HFF-Myc (cell line): ENCODE measurements at regions not wholly inside any gene's neighbourhood (a gene's known extent, or its start where the extent isn't known, plus 50 kb on each side); places are given as distances from the start of the nearest gene placed in this dataset.
A peak's percentile ranks its signal among the peaks of the same experiment; 100 is the strongest.
"Not testable (repeated sequence)": the region's sequence is repeated elsewhere in the genome, so short reads cannot be mapped to it uniquely, and the experiment has no call there.

Source experiments
- DNase-seq: peaks from one replicate; pipeline ENCODE4 v3.0.0-alpha.2; 2011; ENCODE audit warnings: low read depth; ENCODE audit errors: extremely low read depth
- H3K4me3 ChIP-seq: replicated peaks from 2 replicates; pipeline ENCODE4 v1.5.1; 2011; ENCODE audit warnings: low read depth, mild to moderate bottlenecking, control low read depth, low read length
- TF ChIP-seq, protein P1 (sequence below): IDR thresholded peaks from 2 replicates; pipeline ENCODE4 v1.5.1; 2012; ENCODE audit warnings: mild to moderate bottlenecking, low read depth, low read length, control low read depth; ENCODE audit errors: missing control alignments

- DNase-seq: no peak
- TF ChIP-seq, protein P1, sequence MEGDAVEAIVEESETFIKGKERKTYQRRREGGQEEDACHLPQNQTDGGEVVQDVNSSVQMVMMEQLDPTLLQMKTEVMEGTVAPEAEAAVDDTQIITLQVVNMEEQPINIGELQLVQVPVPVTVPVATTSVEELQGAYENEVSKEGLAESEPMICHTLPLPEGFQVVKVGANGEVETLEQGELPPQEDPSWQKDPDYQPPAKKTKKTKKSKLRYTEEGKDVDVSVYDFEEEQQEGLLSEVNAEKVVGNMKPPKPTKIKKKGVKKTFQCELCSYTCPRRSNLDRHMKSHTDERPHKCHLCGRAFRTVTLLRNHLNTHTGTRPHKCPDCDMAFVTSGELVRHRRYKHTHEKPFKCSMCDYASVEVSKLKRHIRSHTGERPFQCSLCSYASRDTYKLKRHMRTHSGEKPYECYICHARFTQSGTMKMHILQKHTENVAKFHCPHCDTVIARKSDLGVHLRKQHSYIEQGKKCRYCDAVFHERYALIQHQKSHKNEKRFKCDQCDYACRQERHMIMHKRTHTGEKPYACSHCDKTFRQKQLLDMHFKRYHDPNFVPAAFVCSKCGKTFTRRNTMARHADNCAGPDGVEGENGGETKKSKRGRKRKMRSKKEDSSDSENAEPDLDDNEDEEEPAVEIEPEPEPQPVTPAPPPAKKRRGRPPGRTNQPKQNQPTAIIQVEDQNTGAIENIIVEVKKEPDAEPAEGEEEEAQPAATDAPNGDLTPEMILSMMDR: no peak
Observed at GRCh38 chr5:158593925-158594324, 505.8 kb downstream of the EBF1 start.

GRCh38 chr5:158591301-158591863, 508.3 kb downstream of the EBF1 start:
- TF ChIP-seq, protein P1: no peak
- DNase-seq: peak; percentile 55
- H3K4me3 ChIP-seq: no peak overlapping the region

More at GRCh38 chr5:158593925-158594324, 505.8 kb downstream of the EBF1 start:
- H3K4me3 ChIP-seq: no peak overlapping the region

DNA sequence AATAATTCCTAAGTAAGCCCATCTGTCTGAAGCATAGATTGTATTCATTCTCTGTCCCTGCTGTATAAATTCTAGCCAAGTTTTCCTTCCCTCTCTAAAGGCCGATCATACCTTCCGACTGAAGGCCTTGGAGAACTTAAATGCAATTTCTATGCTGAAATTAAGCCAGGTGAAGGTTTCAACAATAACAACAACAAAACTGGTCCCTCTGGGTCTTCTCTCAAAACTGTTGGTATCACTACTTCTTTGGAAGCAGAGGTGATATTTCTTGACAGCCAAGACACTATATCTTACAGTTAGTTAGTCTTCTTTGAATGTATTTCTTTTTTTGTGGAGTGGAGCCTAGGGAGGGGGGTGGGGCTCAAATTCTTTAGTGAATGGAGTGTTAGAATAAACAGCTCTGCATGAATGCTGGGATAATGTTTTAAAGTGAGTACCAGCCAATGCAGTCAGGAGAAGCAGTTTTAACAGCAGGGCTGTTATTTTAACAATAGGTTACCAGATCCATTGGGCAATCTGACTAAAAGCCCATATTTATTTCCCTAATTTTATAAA, 508.9 kb downstream of the EBF1 start:
- TF ChIP-seq, protein P1: no peak
- no peak overlapping the region for H3K4me3 ChIP-seq
- no peak for DNase-seq

- DNase-seq: peak; percentile 56
- TF ChIP-seq, protein P1: no peak
Observed at GRCh38 chr5:158589939-158590338, 509.8 kb downstream of the EBF1 start.

DNA sequence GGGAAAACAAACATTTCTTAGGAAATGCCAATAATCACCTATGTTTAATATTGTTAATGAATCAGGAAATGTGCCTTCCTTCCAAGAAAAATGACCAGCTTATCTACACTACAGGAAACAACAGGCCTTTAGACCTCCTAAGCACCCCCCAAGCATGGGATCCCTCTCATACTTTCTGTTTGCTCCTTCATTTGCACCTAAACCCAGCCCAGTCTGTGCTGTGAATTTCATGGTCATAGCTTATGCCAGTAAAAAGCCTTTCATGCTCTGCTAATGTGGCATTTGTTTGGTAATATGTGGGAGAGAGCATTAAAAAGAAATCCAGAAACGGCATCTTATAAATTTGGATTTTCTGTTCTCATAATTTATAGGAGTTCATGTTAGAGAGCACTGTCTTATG, 511.1 kb downstream of the EBF1 start:
- TF ChIP-seq, protein P1: no peak
- H3K4me3 ChIP-seq: no peak overlapping the region
- DNase-seq: no peak

More at GRCh38 chr5:158589939-158590338, 509.8 kb downstream of the EBF1 start:
- H3K4me3 ChIP-seq: no peak overlapping the region

DNA sequence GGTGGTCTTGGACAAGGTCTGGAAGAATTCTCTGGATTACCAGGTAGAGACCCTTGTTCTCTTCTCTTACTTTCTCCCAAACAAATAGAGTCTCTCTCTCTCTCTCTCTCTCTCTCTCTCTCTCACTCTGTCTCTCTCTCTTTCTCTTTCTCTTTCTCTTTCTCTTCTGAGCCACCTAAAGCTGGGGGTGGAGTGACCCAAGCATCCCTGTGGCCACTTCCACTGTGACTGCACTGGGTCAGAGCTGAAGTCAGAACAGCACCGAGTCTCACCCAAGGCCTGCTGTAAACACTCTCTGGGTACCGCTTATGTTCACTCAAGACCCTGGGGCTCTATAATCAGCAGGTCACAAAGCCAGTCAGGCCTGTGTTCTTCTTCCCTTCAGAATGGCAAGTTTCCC, 513.7 kb downstream of the EBF1 start:
- no peak for DNase-seq
- TF ChIP-seq, protein P1: no peak
- H3K4me3 ChIP-seq: no peak overlapping the region

DNA sequence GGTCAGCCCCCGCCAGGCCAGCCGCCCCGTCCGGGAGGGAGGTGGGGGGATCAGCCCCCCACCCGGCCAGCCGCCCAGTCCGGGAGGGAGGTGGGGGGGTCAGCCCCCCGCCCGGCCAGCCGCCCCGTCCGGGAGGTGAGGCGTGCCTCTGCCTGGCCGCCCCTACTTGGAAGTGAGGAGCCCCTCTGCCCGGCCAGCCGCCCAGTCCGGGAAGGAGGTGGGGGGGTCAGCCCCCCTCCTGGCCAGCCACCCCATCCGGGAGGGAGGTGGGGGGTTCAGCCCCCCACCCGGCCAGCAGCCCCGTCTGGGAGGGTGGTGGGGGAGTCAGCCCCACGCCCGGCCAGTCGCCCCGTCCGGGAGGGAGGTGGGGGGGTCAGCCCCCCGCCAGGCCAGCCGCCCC, 517.0 kb downstream of the EBF1 start:
- not testable (repeated sequence) for H3K4me3 ChIP-seq, DNase-seq
